NCI-H1105 treated with DMSO at 0.1 percent for 48 hours (cell line): ENCODE measurements at regions not wholly inside any gene's neighbourhood (a gene's known extent, or its start where the extent isn't known, plus 50 kb on each side); places are given as distances from the start of the nearest gene placed in this dataset.

ENCODE experiments used
- DNase-seq: peaks from one replicate; lab custom pipeline; 2025; lab: John Stamatoyannopoulos, UW

- no peak for DNase-seq
These were observed 193.9 kb downstream of the ANAPC10 start for GRCh38 chr4:144903953-144904711.

GRCh38 chr4:144905286-144905685 lies 192.7 kb downstream of the ANAPC10 start:
- no peak for DNase-seq

- no peak for DNase-seq
These were observed 191.6 kb downstream of the ANAPC10 start for GRCh38 chr4:144906181-144906925.

GRCh38 chr4:144910723-144911122 lies 187.3 kb downstream of the ANAPC10 start:
- no peak for DNase-seq
